NCI-H187 treated with DMSO at 0.1 percent for 48 hours (cell line): ENCODE measurements at regions not wholly inside any gene's neighbourhood (a gene's known extent, or its start where the extent isn't known, plus 50 kb on each side); places are given as distances from the start of the nearest gene placed in this dataset.
"Not testable (repeated sequence)": the region's sequence is repeated elsewhere in the genome, so short reads cannot be mapped to it uniquely, and the experiment has no call there.

ENCODE experiments used
- DNase-seq: peaks from one replicate; lab custom pipeline; 2025; lab: John Stamatoyannopoulos, UW

- DNase-seq = not testable (repeated sequence)
Measured at GRCh38 chr20:47844568-47844906, 59.3 kb upstream of the SULF2 start.

DNA sequence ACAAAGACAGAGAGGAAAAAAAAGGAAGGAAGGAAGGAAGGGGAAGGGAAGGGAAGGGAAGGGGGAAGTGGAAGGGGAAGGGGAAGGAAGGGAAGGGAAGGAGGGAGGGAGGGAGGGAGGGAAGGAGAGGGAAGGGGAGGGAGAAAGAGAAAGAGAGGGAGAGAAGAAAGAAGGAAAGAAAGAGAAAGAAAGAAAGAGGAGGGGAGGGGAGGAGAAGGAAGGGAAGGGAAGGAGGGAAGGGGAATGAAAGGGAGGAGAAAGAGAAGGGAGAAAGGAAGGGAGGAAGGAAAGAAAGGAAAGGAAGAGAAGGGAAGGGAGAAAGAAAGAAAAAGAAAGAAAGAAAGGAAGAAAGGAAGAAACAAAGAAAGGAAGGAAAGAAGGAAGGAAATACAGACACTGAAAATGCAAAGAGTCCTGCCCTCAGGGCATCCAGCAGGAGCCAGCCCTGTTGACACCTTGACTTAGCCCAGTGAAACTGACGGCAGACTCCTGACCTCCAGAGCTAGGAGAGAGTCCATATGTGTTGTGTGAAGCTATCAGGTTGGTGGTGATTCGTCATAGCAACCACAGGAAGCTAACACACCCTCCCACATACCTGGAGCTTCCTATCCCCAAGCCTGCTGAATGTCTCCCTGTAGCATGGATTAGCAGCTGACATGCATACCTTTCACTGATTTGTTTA is 58.7 kb upstream of the SULF2 start:
- DNase-seq = no peak

- not testable (repeated sequence) for DNase-seq
Measured at GRCh38 chr20:47842950-47843349, 57.7 kb upstream of the SULF2 start.

DNA sequence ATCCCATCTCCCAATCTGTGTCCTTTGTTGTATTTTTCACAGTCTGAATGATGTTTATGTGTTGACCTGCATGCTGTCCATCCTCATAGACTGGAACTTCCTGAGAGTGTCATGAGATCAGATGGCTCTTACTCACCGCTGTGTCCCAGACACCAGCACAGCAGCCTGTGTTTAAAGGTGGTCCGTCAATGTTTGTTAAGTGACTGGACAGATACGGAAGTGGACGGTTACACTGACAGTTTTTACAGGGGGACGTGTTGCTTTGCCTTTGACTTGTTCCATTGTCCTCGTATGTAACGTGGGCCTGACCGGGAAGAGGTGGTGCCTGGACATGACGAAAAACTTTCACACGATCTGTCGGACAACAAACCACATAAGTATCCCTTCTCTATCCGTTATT is 56.7 kb upstream of the SULF2 start:
- not testable (repeated sequence) for DNase-seq

DNA sequence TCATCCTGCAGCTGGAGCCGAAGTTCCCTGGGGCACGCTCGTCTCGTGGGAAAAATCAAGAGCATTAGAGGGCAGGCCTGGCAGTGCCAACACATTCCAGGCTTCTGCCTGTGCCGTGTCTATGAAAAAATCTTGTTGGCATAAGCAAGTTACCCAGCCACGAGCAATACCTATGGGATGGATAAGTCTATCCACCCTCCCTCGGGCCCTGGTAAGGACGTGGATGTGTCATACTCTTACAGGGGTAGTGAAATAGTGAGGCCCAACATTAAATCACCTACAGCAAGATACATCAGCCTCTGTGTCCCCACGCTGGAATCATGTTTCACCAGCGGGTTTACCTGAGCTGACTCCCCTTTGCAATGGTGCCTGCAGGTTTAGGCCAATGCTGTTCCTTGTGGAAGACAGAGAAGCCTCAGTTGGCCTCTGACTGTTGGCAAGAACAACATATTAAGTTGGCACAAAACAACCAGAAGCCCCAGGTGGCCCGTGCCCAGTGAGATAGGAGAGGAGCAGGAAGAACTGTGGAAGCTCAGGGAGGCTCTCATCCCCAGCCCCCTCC is 51.1 kb upstream of the SULF2 start:
- not testable (repeated sequence) for DNase-seq
